ENCODE measurements at regions not wholly inside any gene's neighbourhood (a gene's known extent, or its start where the extent isn't known, plus 50 kb on each side); places are given as distances from the start of the nearest gene placed in this dataset.

- peak; percentile 28 to 35 for DNase-seq (ENCODE audit: low read depth in 2 of 2)
- Histone ChIP-seq H3K9ac (ENCODE audit: insufficient read depth, low read length) (no peak overlapping the region), H3K9me3 (ENCODE audit: control insufficient read depth, insufficient read depth, low read depth, low read length) (no peaks in the 10 kb centered on the region), H3K27me3 (ENCODE audit: control insufficient read depth, insufficient read depth, low read length) (no peaks in the 10 kb centered on the region), H3K4me1 (ENCODE audit: control insufficient read depth, extremely low read depth, insufficient read depth, low read length) (peaks cover 2% of the 10 kb centered on the region), H3K4me2 (ENCODE audit: extremely low read depth, insufficient read depth, low read length) (no peak overlapping the region), H3K4me3 (replicated peaks in 1 of 4; ENCODE audit: control extremely low read depth in 1 of 4, insufficient read depth in 1 of 4, low read depth in 3 of 4, low read length in 4 of 4) (no peak overlapping the region), H3K27ac (ENCODE audit: insufficient read depth, low read length) (no peak overlapping the region), H3K36me3 (ENCODE audit: control insufficient read depth, insufficient read depth, low read length) (no peaks in the 10 kb centered on the region), H2AFZ (ENCODE audit: low read length) (no peak overlapping the region), H4K20me1 (ENCODE audit: control insufficient read depth, extremely low read depth, insufficient read depth, low read length) (no peaks in the 10 kb centered on the region), H3K79me2 (ENCODE audit: control insufficient read depth, insufficient read depth, low read length) (no peaks in the 10 kb centered on the region)
- no peak for TF ChIP-seq CTCF (conservative IDR thresholded peaks at IDR 0.05 in 1 of 2, IDR thresholded peaks at IDR 0.05 in 1 of 2; ENCODE audit: low read depth in 1 of 2, low read length in 2 of 2)
- no peak for TF ChIP-seq EZH2 (IDR thresholded peaks at IDR 0.05; ENCODE audit: low read length, missing control alignments)
These were observed 151.1 kb downstream of the TMEM26 start for GRCh38 chr10:61302124-61302523.

GRCh38 chr10:61301575-61301974, 151.6 kb downstream of the TMEM26 start:
- Histone ChIP-seq H3K9ac (ENCODE audit: insufficient read depth, low read length) (no peak overlapping the region), H2AFZ (ENCODE audit: low read length) (no peak overlapping the region), H4K20me1 (ENCODE audit: control insufficient read depth, extremely low read depth, insufficient read depth, low read length) (no peaks in the 10 kb centered on the region), H3K4me2 (ENCODE audit: extremely low read depth, insufficient read depth, low read length) (no peak overlapping the region), H3K4me1 (ENCODE audit: control insufficient read depth, extremely low read depth, insufficient read depth, low read length) (peaks cover 2% of the 10 kb centered on the region), H3K27me3 (ENCODE audit: control insufficient read depth, insufficient read depth, low read length) (no peaks in the 10 kb centered on the region), H3K4me3 (replicated peaks in 1 of 4; ENCODE audit: control extremely low read depth in 1 of 4, insufficient read depth in 1 of 4, low read depth in 3 of 4, low read length in 4 of 4) (no peak overlapping the region), H3K79me2 (ENCODE audit: control insufficient read depth, insufficient read depth, low read length) (no peaks in the 10 kb centered on the region), H3K36me3 (ENCODE audit: control insufficient read depth, insufficient read depth, low read length) (no peaks in the 10 kb centered on the region), H3K27ac (ENCODE audit: insufficient read depth, low read length) (no peak overlapping the region), H3K9me3 (ENCODE audit: control insufficient read depth, insufficient read depth, low read depth, low read length) (no peaks in the 10 kb centered on the region)
- TF ChIP-seq EZH2 (IDR thresholded peaks at IDR 0.05; ENCODE audit: low read length, missing control alignments) (no peak), CTCF (conservative IDR thresholded peaks at IDR 0.05 in 1 of 2, IDR thresholded peaks at IDR 0.05 in 1 of 2; ENCODE audit: low read depth in 1 of 2, low read length in 2 of 2) (no peak)
- peak; percentile 34 to 63 for DNase-seq (ENCODE audit: low read depth in 2 of 2)

- Histone ChIP-seq H3K9me3 (ENCODE audit: control insufficient read depth, insufficient read depth, low read depth, low read length) (no peaks in the 10 kb centered on the region), H3K4me2 (ENCODE audit: extremely low read depth, insufficient read depth, low read length) (no peak overlapping the region), H3K27ac (ENCODE audit: insufficient read depth, low read length) (no peak overlapping the region), H3K4me3 (replicated peaks in 1 of 4; ENCODE audit: control extremely low read depth in 1 of 4, insufficient read depth in 1 of 4, low read depth in 3 of 4, low read length in 4 of 4) (no peak overlapping the region), H3K36me3 (ENCODE audit: control insufficient read depth, insufficient read depth, low read length) (no peaks in the 10 kb centered on the region), H2AFZ (ENCODE audit: low read length) (no peak overlapping the region), H4K20me1 (ENCODE audit: control insufficient read depth, extremely low read depth, insufficient read depth, low read length) (no peaks in the 10 kb centered on the region), H3K4me1 (ENCODE audit: control insufficient read depth, extremely low read depth, insufficient read depth, low read length) (peaks cover 2% of the 10 kb centered on the region), H3K79me2 (ENCODE audit: control insufficient read depth, insufficient read depth, low read length) (no peaks in the 10 kb centered on the region), H3K27me3 (ENCODE audit: control insufficient read depth, insufficient read depth, low read length) (no peaks in the 10 kb centered on the region), H3K9ac (ENCODE audit: insufficient read depth, low read length) (no peak overlapping the region)
- no peak for DNase-seq (ENCODE audit: low read depth in 2 of 2)
- TF ChIP-seq EZH2 (IDR thresholded peaks at IDR 0.05; ENCODE audit: low read length, missing control alignments), result no peak
- no peak for TF ChIP-seq CTCF (conservative IDR thresholded peaks at IDR 0.05 in 1 of 2, IDR thresholded peaks at IDR 0.05 in 1 of 2; ENCODE audit: low read depth in 1 of 2, low read length in 2 of 2)
These were observed 153.3 kb downstream of the TMEM26 start for GRCh38 chr10:61299841-61300240.

All from fibroblast of lung (primary cell).